Esophagus squamous epithelium (tissue), 5 donors: ENCODE measurements at regions not wholly inside any gene's neighbourhood (a gene's known extent, or its start where the extent isn't known, plus 50 kb on each side); places are given as distances from the start of the nearest gene placed in this dataset.

Source experiments
- DNase-seq: peaks from one replicate; lab custom pipeline; 2025; lab: John Stamatoyannopoulos, UW
- H3K27ac ChIP-seq, 4 donors: fragments of 200-600 bp; sonication (generic); one replicate each; pipeline ENCODE4 v1.5.1; 2016 to 2019; ENCODE audit warnings: mild to moderate bottlenecking in 1 of 4
- H3K27me3 ChIP-seq, 4 donors: fragments of 200-600 bp; sonication (generic); 1 replicate in 3 of 4; 2 replicates in 1 of 4; pipeline versions ENCODE4 v1.5.1 to v1.6.0; 2017 to 2021; ENCODE audit warnings: antibody characterized with exemption in 1 of 4
- H3K36me3 ChIP-seq, 3 donors: fragments of 200-600 bp; sonication (generic); one replicate each; pipeline ENCODE4 v1.5.1; 2016 to 2019
- H3K4me1 ChIP-seq, 3 donors: fragments of 200-600 bp; sonication (generic); one replicate each; pipeline ENCODE4 v1.5.1; 2017 to 2019
- H3K4me3 ChIP-seq, 4 donors: fragments of 200-600 bp; sonication (generic); 1 replicate in 3 of 4; 2 replicates in 1 of 4; pipeline ENCODE4 v1.5.1; 2016 to 2019; ENCODE audit warnings: mild to moderate bottlenecking in 2 of 4, moderate library complexity in 1 of 4
- H3K9me3 ChIP-seq, 3 donors: fragments of 200-600 bp; sonication (generic); one replicate each; pipeline ENCODE4 v1.5.1; 2016 to 2019
- POLR2A ChIP-seq, 4 donors: fragments of 450-650 bp; IDR thresholded peaks; one replicate each; pipeline ENCODE4 v1.6.1; 2017; ENCODE audit warnings: antibody characterized with exemption in 4 of 4, mild to moderate bottlenecking in 4 of 4, moderate library complexity in 3 of 4
- WGBS, 2 donors: methylation state at CpG; one replicate each; pipeline ENCODE4 v1.1.5; 2018; 5-methylcytosine and 5-hydroxymethylcytosine counted together
- intact Hi-C: fragments of 100-400 bp; cut with DNase I; formaldehyde crosslinking; loops from one replicate; pipeline ENCODE4 v1.15.0; 2022
- TF ChIP-seq, protein P1 (sequence below), 6 experiments: fragments of 450-650 bp in 4 of 6; fragments of 200-600 bp in 2 of 6; sonication (generic) in 2 of 6; IDR thresholded peaks; one replicate each; pipeline ENCODE4 v1.5.1; 2016 to 2019; ENCODE audit warnings: antibody characterized with exemption in 6 of 6, mild to moderate bottlenecking in 4 of 6, moderate library complexity in 4 of 6
- donor health status: DM: yes; HTN: yes; CAD: no.

- no peak for DNase-seq
- intact Hi-C loops = no loop called here
- Histone ChIP-seq H3K4me1 (no peaks in the 10 kb centered on the region), H3K4me3 (no peak overlapping the region), H3K27ac (no peak overlapping the region), H3K9me3 (peaks cover 0 to 7% (median 0%) of the 10 kb centered on the region in 3 donors), H3K27me3 (no peaks in the 10 kb centered on the region), H3K36me3 (no peaks in the 10 kb centered on the region)
- no peak for TF ChIP-seq POLR2A (IDR thresholded peaks at IDR 0.05)
- TF ChIP-seq, protein P1, sequence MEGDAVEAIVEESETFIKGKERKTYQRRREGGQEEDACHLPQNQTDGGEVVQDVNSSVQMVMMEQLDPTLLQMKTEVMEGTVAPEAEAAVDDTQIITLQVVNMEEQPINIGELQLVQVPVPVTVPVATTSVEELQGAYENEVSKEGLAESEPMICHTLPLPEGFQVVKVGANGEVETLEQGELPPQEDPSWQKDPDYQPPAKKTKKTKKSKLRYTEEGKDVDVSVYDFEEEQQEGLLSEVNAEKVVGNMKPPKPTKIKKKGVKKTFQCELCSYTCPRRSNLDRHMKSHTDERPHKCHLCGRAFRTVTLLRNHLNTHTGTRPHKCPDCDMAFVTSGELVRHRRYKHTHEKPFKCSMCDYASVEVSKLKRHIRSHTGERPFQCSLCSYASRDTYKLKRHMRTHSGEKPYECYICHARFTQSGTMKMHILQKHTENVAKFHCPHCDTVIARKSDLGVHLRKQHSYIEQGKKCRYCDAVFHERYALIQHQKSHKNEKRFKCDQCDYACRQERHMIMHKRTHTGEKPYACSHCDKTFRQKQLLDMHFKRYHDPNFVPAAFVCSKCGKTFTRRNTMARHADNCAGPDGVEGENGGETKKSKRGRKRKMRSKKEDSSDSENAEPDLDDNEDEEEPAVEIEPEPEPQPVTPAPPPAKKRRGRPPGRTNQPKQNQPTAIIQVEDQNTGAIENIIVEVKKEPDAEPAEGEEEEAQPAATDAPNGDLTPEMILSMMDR (IDR thresholded peaks at IDR 0.05) = no peak
- 63 to 72% methylated on average over 3 of the region's 3 CpGs for WGBS, 2 donors
Observed at GRCh38 chr11:21761000-21761399, 431.9 kb upstream of the ANO5 start.

DNA sequence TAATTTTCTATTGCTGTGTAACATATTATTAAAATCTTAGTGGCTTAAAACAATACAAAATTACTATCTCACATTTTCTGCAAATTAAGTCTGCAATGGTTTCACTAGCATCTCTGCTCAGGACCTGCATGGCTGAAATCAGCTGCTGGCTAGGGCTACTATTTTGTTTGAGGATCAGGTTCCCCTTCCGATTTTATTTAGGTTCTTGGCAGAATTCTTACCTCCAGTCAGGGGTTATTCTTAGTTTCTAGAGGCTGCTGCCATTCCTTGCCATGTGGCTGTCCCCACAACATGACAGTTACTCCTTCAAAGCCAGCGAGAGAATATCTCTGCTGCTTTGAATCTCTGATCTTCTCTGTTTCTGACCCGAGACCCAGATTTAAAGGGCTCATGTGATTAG is 424.5 kb upstream of the ANO5 start:
- intact Hi-C loops = no loop called here
- Histone ChIP-seq H3K4me3 (no peak overlapping the region), H3K9me3 (peaks cover 0 to 4% (median 0%) of the 10 kb centered on the region in 3 donors), H3K36me3 (no peaks in the 10 kb centered on the region), H3K27ac (no peak overlapping the region), H3K27me3 (no peaks in the 10 kb centered on the region), H3K4me1 (no peaks in the 10 kb centered on the region)
- 74 to 85% methylated on average over 3 of the region's 3 CpGs for WGBS, 2 donors
- DNase-seq = no peak
- TF ChIP-seq, protein P1 (IDR thresholded peaks at IDR 0.05) = no peak
- TF ChIP-seq POLR2A (IDR thresholded peaks at IDR 0.05) = no peak

DNA sequence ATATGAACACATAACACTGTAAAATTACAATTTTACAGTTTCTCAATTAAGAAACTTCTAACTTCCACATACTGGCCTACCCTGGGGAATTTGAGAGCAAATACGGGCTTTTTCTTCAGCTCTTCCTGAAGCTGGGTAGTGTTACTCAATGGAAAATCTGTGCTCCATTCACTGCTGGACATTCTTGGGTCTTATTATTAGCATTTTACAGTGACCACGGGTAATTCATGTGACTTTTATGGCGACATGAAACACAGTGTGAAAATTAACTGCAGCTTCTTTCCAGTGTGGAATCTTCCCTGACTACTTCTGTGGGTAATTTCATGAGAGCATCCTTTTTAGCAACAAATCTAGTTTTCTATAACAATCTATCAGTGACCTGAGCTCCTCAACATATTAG is 423.7 kb upstream of the ANO5 start:
- H3K4me3 ChIP-seq = no peak overlapping the region
- TF ChIP-seq POLR2A (IDR thresholded peaks at IDR 0.05) = no peak
- TF ChIP-seq, protein P1 (IDR thresholded peaks at IDR 0.05) = no peak
- 54 to 66% methylated on average over 3 of the region's 3 CpGs for WGBS, 2 donors
- no peak overlapping the region for H3K27ac ChIP-seq
- peaks cover 0 to 4% (median 0%) of the 10 kb centered on the region in 3 donors for H3K9me3 ChIP-seq
- intact Hi-C loops = no loop called here
- no peaks in the 10 kb centered on the region for H3K4me1 ChIP-seq
- no peak for DNase-seq
- no peaks in the 10 kb centered on the region for H3K36me3 ChIP-seq
- H3K27me3 ChIP-seq = no peaks in the 10 kb centered on the region

GRCh38 chr11:21771097-21771496 is 421.8 kb upstream of the ANO5 start:
- TF ChIP-seq, protein P1 (IDR thresholded peaks at IDR 0.05) = no peak
- TF ChIP-seq POLR2A (IDR thresholded peaks at IDR 0.05) = no peak
- peaks cover 0 to 4% (median 0%) of the 10 kb centered on the region in 3 donors for H3K9me3 ChIP-seq
- H3K4me3 ChIP-seq = no peak overlapping the region
- no peaks in the 10 kb centered on the region for H3K27me3 ChIP-seq
- no peak for DNase-seq
- H3K27ac ChIP-seq = no peak overlapping the region
- intact Hi-C loops = no loop called here
- H3K36me3 ChIP-seq = no peaks in the 10 kb centered on the region
- no peaks in the 10 kb centered on the region for H3K4me1 ChIP-seq
- 0 to 29% methylated on average over 1 of the region's 1 CpG for WGBS, 2 donors

GRCh38 chr11:21774212-21774611 is 418.7 kb upstream of the ANO5 start:
- intact Hi-C loops = no loop called here
- no peak for DNase-seq
- peaks cover 0 to 4% (median 0%) of the 10 kb centered on the region in 3 donors for H3K9me3 ChIP-seq
- TF ChIP-seq, protein P1 (IDR thresholded peaks at IDR 0.05) = no peak
- no peak for TF ChIP-seq POLR2A (IDR thresholded peaks at IDR 0.05)
- H3K4me3 ChIP-seq = no peak overlapping the region
- no peaks in the 10 kb centered on the region for H3K4me1 ChIP-seq
- no peaks in the 10 kb centered on the region for H3K27me3 ChIP-seq
- WGBS, 2 donors = 25 to 44% methylated on average over 2 of the region's 2 CpGs
- H3K27ac ChIP-seq = no peak overlapping the region
- H3K36me3 ChIP-seq = no peaks in the 10 kb centered on the region
